B cell (primary cell): ENCODE measurements at regions not wholly inside any gene's neighbourhood (a gene's known extent, or its start where the extent isn't known, plus 50 kb on each side); places are given as distances from the start of the nearest gene placed in this dataset.

Experiments
- ATAC-seq: fragments of 200-7000 bp; cut with Tn5 transposase; one replicate; pipeline ENCODE4 v1.10.0; 2021; ENCODE audit warnings: low read depth, mild to moderate bottlenecking, moderate number of reproducible peaks, moderate library complexity
- CTCF ChIA-PET: fragments of 350-600 bp; sonication (Branson Sonifier 250); formaldehyde crosslinking; loops from one replicate; lab custom pipeline; 2021; ENCODE audit warnings: antibody characterized with exemption, inconsistent platforms; lab: Charles Lee
- POLR2A ChIA-PET: fragments of 350-600 bp; sonication (Branson Sonifier 250); formaldehyde crosslinking; loops from one replicate; lab custom pipeline; 2021; ENCODE audit warnings: antibody characterized with exemption; lab: Charles Lee
- DNase-seq: peaks from one replicate; pipeline ENCODE4 v3.0.0; 2013
- H2AFZ ChIP-seq: 2 replicates; pipeline ENCODE4 v1.6.1; 2012; ENCODE audit warnings: mild to moderate bottlenecking, low read depth, low read length; ENCODE audit not compliant: insufficient read depth, poor library complexity, severe bottlenecking
- H3K27ac ChIP-seq, 2 donors: 1 replicate in 1 of 2; 2 replicates in 1 of 2; pipeline ENCODE4 v1.5.1; 2012 to 2013; ENCODE audit warnings: low read length in 2 of 2, mild to moderate bottlenecking in 2 of 2, moderate library complexity in 1 of 2
- H3K27me3 ChIP-seq, 4 experiments: fragments of 200-600 bp in 1 of 4; sonication (generic) in 1 of 4; replicated peaks in 1 of 4; 1 replicate in 2 of 4; 2 replicates in 2 of 4; pipeline versions ENCODE4 v1.6.1 to v1.7.0; 2013 to 2016; ENCODE audit warnings: low read length in 3 of 4, mild to moderate bottlenecking in 2 of 4, mixed read lengths in 1 of 4, moderate library complexity in 1 of 4; ENCODE audit not compliant: insufficient read depth in 4 of 4, control insufficient read depth in 3 of 4; ENCODE audit errors: control extremely low read depth in 1 of 4
- H3K36me3 ChIP-seq, 2 experiments: replicated peaks in 1 of 2; 1 replicate in 1 of 2; 2 replicates in 1 of 2; pipeline versions ENCODE4 v1.6.1 to v1.7.1; 2013; ENCODE audit warnings: low read length in 1 of 2; ENCODE audit not compliant: insufficient read depth in 2 of 2, control insufficient read depth in 1 of 2; ENCODE audit errors: control extremely low read depth in 1 of 2, extremely low read depth in 1 of 2
- H3K4me1 ChIP-seq, 2 donors: fragments of 200-600 bp in 1 of 2; sonication (generic) in 1 of 2; 1 replicate in 1 of 2; 2 replicates in 1 of 2; pipeline versions ENCODE4 v1.5.1 to v1.6.1; 2013 to 2017; ENCODE audit warnings: low read length in 2 of 2; ENCODE audit not compliant: control insufficient read depth in 2 of 2, insufficient read depth in 2 of 2
- H3K4me2 ChIP-seq: replicated peaks from 2 replicates; pipeline ENCODE3; 2012; ENCODE audit warnings: mild to moderate bottlenecking, low read depth, low read length; ENCODE audit not compliant: poor library complexity, severe bottlenecking
- H3K4me3 ChIP-seq, 5 experiments: fragments of 200-600 bp in 1 of 5; sonication (generic) in 1 of 5; 1 replicate in 3 of 5; 2 replicates in 2 of 5; pipeline versions ENCODE4 v1.5.1 to v1.7.0; 2011 to 2016; ENCODE audit warnings: low read length in 4 of 5, mild to moderate bottlenecking in 4 of 5, low read depth in 2 of 5, control low read depth in 1 of 5, moderate library complexity in 1 of 5; ENCODE audit not compliant: insufficient read depth in 1 of 5; ENCODE audit errors: control extremely low read depth in 1 of 5, extremely low read depth in 1 of 5
- H3K79me2 ChIP-seq: fragments of 200-600 bp; sonication (generic); one replicate; pipeline ENCODE4 v1.6.0; 2016; ENCODE audit warnings: low read length; ENCODE audit not compliant: control insufficient read depth, insufficient read depth
- H3K9ac ChIP-seq: fragments of 200-600 bp; sonication (generic); 2 replicates; pipeline ENCODE4 v1.6.1; 2017; ENCODE audit warnings: mild to moderate bottlenecking, low read length, moderate library complexity
- H3K9me3 ChIP-seq, 3 donors: one replicate each; pipeline versions ENCODE4 v1.6.1 to v1.7.1; 2013; ENCODE audit warnings: low read length in 2 of 3; ENCODE audit not compliant: control insufficient read depth in 2 of 3, insufficient read depth in 1 of 3; ENCODE audit errors: control extremely low read depth in 1 of 3
- H4K20me1 ChIP-seq: 2 replicates; pipeline ENCODE4 v1.6.0; 2012; ENCODE audit warnings: mild to moderate bottlenecking, low read length; ENCODE audit not compliant: insufficient read depth, control insufficient read depth, poor library complexity, severe bottlenecking
- H3K27ac Mint-ChIP-seq: one replicate; pipeline ENCODE4 v1.8.0; 2021; ENCODE audit warnings: mixed read lengths
- H3K27me3 Mint-ChIP-seq: one replicate; pipeline ENCODE4 v1.8.0; 2021; ENCODE audit warnings: mixed read lengths
- H3K4me1 Mint-ChIP-seq: one replicate; pipeline ENCODE4 v1.8.0; 2021; ENCODE audit warnings: mixed read lengths
- H3K4me3 Mint-ChIP-seq: one replicate; pipeline ENCODE4 v1.8.0; 2021; ENCODE audit warnings: mixed read lengths
- H3K9me3 Mint-ChIP-seq: one replicate; pipeline ENCODE4 v1.8.0; 2022; ENCODE audit warnings: mixed read lengths; ENCODE audit not compliant: insufficient read depth
- EZH2 ChIP-seq: IDR thresholded peaks from 2 replicates; pipeline ENCODE4 v1.6.1; 2012; ENCODE audit warnings: borderline replicate concordance, low read depth, mild to moderate bottlenecking, moderate library complexity, low read length; ENCODE audit not compliant: insufficient read depth, poor library complexity, severe bottlenecking
- WGBS: methylation state at CpG from one replicate; pipeline ENCODE4 v1.1.5; 2013; ENCODE audit warnings: missing lambda C conversion rate; ENCODE audit not compliant: insufficient coverage; 5-methylcytosine and 5-hydroxymethylcytosine counted together
- intact Hi-C: fragments of 100-400 bp; cut with micrococcal nuclease; formaldehyde crosslinking; loops from one replicate; pipeline ENCODE4 v1.10.0; 2022
- TF ChIP-seq, protein P1 (sequence below): fragments of 200-600 bp; IDR thresholded peaks from one replicate; pipeline ENCODE4 v1.8.0; 2022; ENCODE audit warnings: antibody characterized with exemption, mild to moderate bottlenecking

DNA sequence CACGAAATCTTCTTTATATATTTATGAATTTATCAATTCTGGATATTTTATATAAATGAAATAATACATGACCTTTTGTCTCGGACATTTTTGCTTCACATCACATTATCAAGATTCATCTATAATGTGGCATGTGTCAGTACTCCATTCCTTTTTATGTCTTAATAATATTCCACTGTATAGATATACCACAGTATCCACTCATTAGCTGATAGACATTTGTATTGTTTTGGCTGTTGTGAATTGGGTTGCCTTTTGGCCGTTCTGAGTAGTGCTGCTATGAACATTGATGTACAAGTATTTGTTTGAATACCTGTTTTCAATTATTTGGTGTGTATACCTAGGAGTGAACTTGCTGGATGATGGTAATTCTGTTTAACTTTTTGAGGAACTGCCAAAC lies 323.8 kb upstream of the CA10 start:
- no peaks in the 10 kb centered on the region for H4K20me1 ChIP-seq
- H3K9ac ChIP-seq, result no peak overlapping the region
- CTCF ChIA-PET, result no interaction called here
- Mint-ChIP-seq H3K4me1 (no peaks in the 10 kb centered on the region), H3K27ac (no peak overlapping the region), H3K9me3 (peaks cover 4% of the 10 kb centered on the region), H3K4me3 (no peak overlapping the region), H3K27me3 (no peaks in the 10 kb centered on the region)
- H3K9me3 ChIP-seq, result peaks cover 0 to 3% (median 0%) of the 10 kb centered on the region in 3 donors
- DNase-seq, result no peak
- no peak overlapping the region for H2AFZ ChIP-seq
- no peak overlapping the region for H3K27ac ChIP-seq
- no peak for ATAC-seq
- no peaks in the 10 kb centered on the region for H3K4me1 ChIP-seq
- POLR2A ChIA-PET, result no interaction called here
- H3K4me3 ChIP-seq, result no peak overlapping the region
- H3K27me3 ChIP-seq, result no peaks in the 10 kb centered on the region
- intact Hi-C loops, result no loop called here
- H3K4me2 ChIP-seq, result no peak overlapping the region
- H3K79me2 ChIP-seq, result no peaks in the 10 kb centered on the region
- TF ChIP-seq, protein P1, sequence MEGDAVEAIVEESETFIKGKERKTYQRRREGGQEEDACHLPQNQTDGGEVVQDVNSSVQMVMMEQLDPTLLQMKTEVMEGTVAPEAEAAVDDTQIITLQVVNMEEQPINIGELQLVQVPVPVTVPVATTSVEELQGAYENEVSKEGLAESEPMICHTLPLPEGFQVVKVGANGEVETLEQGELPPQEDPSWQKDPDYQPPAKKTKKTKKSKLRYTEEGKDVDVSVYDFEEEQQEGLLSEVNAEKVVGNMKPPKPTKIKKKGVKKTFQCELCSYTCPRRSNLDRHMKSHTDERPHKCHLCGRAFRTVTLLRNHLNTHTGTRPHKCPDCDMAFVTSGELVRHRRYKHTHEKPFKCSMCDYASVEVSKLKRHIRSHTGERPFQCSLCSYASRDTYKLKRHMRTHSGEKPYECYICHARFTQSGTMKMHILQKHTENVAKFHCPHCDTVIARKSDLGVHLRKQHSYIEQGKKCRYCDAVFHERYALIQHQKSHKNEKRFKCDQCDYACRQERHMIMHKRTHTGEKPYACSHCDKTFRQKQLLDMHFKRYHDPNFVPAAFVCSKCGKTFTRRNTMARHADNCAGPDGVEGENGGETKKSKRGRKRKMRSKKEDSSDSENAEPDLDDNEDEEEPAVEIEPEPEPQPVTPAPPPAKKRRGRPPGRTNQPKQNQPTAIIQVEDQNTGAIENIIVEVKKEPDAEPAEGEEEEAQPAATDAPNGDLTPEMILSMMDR, result no peak
- TF ChIP-seq EZH2, result no peak
- no peaks in the 10 kb centered on the region for H3K36me3 ChIP-seq
- 80% methylated on average over 1 of the region's 3 CpGs for WGBS

- Histone ChIP-seq H3K79me2 (no peaks in the 10 kb centered on the region), H3K36me3 (no peaks in the 10 kb centered on the region), H2AFZ (no peak overlapping the region), H3K9ac (no peak overlapping the region), H3K27me3 (no peaks in the 10 kb centered on the region), H3K4me3 (no peak overlapping the region), H3K27ac (no peak overlapping the region), H3K4me2 (no peak overlapping the region), H3K9me3 (peaks cover 0 to 3% (median 0%) of the 10 kb centered on the region in 3 donors), H3K4me1 (no peaks in the 10 kb centered on the region), H4K20me1 (no peaks in the 10 kb centered on the region)
- TF ChIP-seq, protein P1, result no peak
- TF ChIP-seq EZH2, result no peak
- no peaks in the 10 kb centered on the region for H3K27me3 Mint-ChIP-seq
- no peaks in the 10 kb centered on the region for H3K4me1 Mint-ChIP-seq
- ChIA-PET CTCF (no interaction called here), POLR2A (no interaction called here)
- H3K4me3 Mint-ChIP-seq, result no peak overlapping the region
- 100% methylated on average over 5 of the region's 9 CpGs for WGBS
- ATAC-seq (no peak), DNase-seq (no peak)
- intact Hi-C loops, result no loop called here
- H3K27ac Mint-ChIP-seq, result no peak overlapping the region
- H3K9me3 Mint-ChIP-seq, result peaks cover 6% of the 10 kb centered on the region
Observed at GRCh38 chr17:52477824-52478699, 319.5 kb upstream of the CA10 start.
